NCI-H446 treated with DMSO at 0.1 percent for 48 hours (cell line): ENCODE measurements at regions not wholly inside any gene's neighbourhood (a gene's known extent, or its start where the extent isn't known, plus 50 kb on each side); places are given as distances from the start of the nearest gene placed in this dataset.

Source experiments
- DNase-seq: peaks from one replicate; lab custom pipeline; 2025; lab: John Stamatoyannopoulos, UW

DNA sequence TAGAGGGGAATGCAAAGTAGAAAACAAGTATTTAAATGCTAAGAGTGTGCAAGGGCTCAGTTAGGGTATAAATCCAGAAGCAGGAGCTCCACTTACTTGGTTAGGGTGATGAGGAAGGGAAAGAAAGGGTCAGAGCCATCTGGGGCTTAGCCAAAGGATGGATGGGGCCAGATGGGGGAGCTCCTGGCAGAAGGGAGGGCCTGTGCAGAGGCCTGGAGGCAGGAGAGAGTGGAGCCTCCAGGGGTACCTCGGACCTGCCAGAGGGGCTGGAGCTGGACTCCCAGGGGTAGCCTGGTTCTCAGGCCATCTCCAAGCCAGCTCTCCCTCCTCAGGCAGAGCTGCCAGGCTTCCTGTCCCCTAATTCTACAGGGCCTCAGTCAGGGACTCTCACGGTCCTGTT is 506.3 kb downstream of the SHQ1 start:
- DNase-seq = no peak

- DNase-seq = no peak
These were observed 506.9 kb downstream of the SHQ1 start for GRCh38 chr3:72341380-72341770.

DNA sequence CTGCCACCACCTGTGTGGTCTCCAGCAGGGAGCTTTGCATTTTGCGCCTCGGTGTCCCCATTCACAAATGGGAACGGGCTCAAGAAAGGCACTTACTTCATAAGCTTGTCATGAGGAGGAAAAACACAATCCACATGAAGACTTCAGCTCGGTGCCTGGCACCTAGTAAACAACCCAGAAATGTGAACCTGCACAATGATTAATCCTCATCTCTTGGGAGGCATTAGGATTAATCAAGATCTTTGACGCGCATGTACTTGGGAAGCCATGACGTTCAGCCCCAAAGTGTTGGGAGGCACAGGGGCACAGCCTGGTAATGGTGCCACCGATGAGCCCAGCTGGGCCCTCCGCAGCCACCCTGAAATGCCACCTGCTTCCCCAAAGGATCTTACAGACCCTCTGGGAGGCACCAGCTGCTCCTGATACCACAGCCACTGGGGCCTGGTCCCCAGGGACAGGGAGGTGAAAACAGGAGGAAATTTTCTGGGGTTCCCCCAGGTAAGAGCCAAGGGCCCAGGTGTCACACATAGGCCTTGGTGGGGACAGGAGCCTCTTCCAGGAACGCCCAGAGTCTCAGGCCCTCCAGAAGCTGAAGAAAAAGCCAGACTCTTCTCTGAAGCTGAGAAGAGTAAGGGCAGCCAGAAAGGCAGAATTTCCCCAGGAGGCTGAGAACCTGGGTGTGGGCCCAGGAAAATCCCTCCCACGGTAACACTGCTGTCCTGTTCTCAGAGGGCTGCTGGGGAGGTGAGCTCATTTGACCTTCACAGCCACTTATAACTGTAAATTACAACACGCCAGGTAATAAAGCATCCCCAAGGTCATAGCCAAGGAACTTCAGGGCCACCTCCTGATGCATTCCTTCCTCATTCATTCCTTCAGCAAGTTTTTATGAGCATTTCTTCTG is 507.5 kb downstream of the SHQ1 start:
- no peak for DNase-seq

- DNase-seq = no peak
These were observed 508.2 kb downstream of the SHQ1 start for GRCh38 chr3:72340056-72340455.

DNA sequence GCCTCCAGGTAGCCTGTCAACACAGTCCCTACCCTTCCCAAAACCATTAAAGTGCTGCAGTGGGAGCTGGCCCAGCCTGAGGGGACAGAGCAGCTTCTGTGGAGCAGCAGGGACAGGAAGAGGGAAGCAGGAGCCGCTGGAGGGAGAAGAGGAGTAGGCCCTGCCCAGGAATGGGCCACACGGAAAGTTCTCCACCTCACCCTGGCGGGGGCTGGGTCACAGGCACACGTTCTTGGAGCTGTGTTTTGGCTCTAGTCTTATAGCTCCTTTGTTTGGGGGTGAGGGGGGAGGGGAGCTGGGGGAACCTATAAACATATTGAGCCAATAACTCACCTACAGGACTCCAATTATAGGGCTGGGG is 508.6 kb downstream of the SHQ1 start:
- no peak for DNase-seq

GRCh38 chr3:72338942-72339669 is 509.1 kb downstream of the SHQ1 start:
- no peak for DNase-seq

GRCh38 chr3:72338082-72338941 is 509.9 kb downstream of the SHQ1 start:
- DNase-seq = no peak

GRCh38 chr3:72337480-72337855 is 510.8 kb downstream of the SHQ1 start:
- no peak for DNase-seq

- DNase-seq = no peak
These were observed 511.3 kb downstream of the SHQ1 start for GRCh38 chr3:72336821-72337479.

- DNase-seq = no peak
These were observed 512.1 kb downstream of the SHQ1 start for GRCh38 chr3:72336114-72336651.

- no peak for DNase-seq
These were observed 512.7 kb downstream of the SHQ1 start for GRCh38 chr3:72335458-72336095.

DNA sequence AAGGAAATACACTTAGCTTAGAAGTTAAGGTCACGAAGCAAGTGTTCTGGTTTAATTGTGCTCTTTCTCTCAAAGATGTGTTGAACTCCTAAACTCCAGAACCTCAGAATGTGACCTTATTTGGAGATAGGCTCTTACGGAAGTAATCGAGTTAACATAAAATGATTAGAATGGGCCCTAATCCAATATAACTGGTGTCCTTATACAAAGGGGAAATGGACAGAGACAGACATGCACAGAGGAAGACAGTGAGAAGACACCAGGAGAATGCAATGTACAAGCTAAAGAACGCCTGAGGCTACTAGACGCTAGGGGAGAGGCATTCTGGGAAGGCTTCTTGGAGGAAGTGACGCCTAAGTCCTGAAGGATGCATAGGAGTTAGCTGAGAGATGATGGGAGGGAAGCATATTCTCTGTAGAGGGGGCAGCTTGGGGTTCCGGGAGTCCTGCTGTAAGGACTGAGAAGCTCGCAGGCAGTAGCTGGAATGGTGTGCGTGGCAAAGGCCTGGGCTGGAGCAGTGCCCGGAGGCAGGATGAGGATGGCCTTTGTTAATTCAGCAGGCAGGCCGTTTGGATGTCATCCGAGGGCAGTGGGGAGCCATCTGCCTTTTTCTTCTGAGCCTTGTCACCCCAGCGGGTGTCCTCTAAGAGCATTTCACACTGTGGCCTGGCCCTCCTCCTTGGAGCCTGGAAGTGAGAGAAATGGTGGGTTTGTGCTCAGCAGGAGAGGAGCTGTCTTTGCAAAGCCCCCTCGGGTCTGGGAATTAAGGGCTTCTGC is 513.4 kb downstream of the SHQ1 start:
- peak; percentile 50 for DNase-seq

DNA sequence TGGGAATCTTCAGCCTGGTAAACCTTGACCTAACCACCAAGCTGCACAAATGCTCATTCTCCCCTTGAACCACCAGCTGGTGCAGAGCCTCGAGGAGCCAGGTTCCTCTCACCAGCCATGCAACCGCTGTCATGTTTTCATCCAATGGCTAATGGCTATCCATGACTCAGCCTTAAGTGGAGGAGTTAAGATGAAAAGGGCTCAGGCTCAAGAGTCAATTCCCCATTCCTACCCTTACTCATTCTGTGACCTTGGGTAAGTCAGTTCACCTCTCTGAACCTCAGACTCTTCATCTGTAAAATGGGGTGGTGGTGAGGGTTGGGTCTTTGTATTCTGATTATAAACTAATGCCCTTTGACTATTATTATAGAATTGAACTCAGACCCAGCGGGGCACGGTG is 515.6 kb downstream of the SHQ1 start:
- DNase-seq = no peak

DNA sequence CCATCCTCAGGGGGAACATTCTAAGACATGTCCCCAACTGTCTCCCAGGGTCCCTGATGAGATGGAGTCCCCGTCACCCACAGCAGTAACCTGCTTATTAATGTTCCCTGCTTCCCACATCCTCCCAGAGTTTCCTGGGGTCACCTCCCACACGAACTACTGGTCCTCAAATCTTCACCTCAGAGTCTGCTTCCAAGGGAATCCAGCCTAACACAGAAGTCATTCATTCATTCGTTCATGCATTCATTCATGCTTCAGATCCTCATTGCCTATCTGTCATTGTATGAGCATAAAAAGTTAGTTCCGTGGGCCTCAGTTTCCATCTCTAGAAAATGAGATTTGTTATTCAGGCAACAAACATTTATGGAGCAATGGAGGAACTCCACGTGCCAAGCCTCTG is 516.2 kb downstream of the SHQ1 start:
- DNase-seq = no peak

- DNase-seq = no peak
These were observed 517.2 kb downstream of the SHQ1 start for GRCh38 chr3:72331076-72331475.

- no peak for DNase-seq
These were observed 518.9 kb downstream of the SHQ1 start for GRCh38 chr3:72329354-72329753.

DNA sequence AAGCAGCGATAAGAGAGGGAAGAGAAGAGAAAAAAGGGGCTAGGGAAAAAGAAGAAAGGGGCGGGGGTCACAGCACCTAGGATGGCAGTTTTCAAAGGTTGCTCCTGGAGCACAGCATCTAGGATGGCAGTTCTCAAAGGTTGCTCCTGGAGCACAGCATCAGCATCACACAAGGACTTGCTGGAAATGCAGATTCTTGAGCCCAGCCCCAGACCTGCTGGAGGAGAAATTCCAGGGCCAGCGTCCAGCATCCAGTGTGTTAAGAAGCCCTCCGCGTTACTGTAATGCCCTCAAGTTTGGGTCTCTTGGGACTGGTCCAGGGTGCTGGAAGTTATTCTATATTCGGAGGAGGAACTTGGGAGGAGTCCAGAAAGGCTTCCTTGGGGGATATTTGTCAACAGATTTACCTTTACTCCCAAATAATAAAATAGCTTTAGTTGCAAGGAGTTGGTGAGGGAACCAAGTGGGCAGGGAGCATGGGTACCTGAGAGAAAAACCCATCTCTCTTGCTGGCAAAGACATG is 519.4 kb downstream of the SHQ1 start:
- DNase-seq = no peak

DNA sequence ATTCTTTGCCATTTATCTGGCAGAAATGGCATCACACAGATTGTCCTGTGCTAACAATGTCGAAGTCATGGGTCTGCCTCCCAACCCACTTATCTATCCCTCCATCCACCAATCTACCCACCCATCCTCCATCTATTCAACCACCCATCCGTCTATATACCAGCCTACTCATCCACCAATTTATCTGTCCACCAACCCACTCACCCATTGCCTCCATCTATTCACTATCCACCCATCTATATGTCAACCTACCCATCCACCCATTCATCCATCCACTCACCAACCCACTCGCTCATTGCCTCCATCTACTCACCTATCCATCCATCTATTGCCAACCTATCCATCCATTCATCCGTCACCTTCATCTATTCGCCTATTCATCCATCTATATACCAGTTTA is 521.2 kb downstream of the SHQ1 start:
- DNase-seq = no peak

GRCh38 chr3:72324253-72324811 is 523.9 kb downstream of the SHQ1 start:
- no peak for DNase-seq

GRCh38 chr3:72323773-72324172 is 524.5 kb downstream of the SHQ1 start:
- DNase-seq = no peak
